Pancreas (tissue), 10 donors: ENCODE measurements at regions not wholly inside any gene's neighbourhood (a gene's known extent, or its start where the extent isn't known, plus 50 kb on each side); places are given as distances from the start of the nearest gene placed in this dataset.

Experiments used
- ATAC-seq, 4 donors: fragments of 200-7000 bp; cut with Tn5 transposase; one replicate each; pipeline versions ENCODE4 v1.8.0 to v1.9.1; 2020; ENCODE audit warnings: mild to moderate bottlenecking in 4 of 4, moderate library complexity in 4 of 4
- DNase-seq, 6 donors: peaks; one replicate each; pipeline ENCODE4 v3.0.0-alpha.2; 2020
- FAIRE-seq: peaks from 2 replicates; lab custom pipeline; 2012; peaks lifted over from hg19 to GRCh38; lab: Jason Lieb, UNC
- H3K27ac ChIP-seq, 4 donors: fragments of 200-600 bp; sonication (generic); 1 replicate in 3 of 4; 2 replicates in 1 of 4; pipeline versions ENCODE4 v1.5.0 to v1.8.0; 2020
- H3K27me3 ChIP-seq, 4 donors: fragments of 200-600 bp; one replicate each; pipeline ENCODE4 v1.8.0; 2021
- H3K36me3 ChIP-seq, 3 donors: fragments of 200-600 bp; sonication (generic) in 1 of 3; one replicate each; pipeline versions ENCODE4 v1.5.0 to v1.8.0; 2020 to 2021
- H3K4me1 ChIP-seq, 3 donors: fragments of 200-600 bp; one replicate each; pipeline ENCODE4 v1.8.0; 2021
- H3K4me3 ChIP-seq, 4 donors: fragments of 200-600 bp; sonication (generic) in 2 of 4; one replicate each; pipeline versions ENCODE4 v1.5.0 to v1.8.0; 2020 to 2021
- H3K9me3 ChIP-seq, 4 donors: fragments of 200-600 bp; one replicate each; pipeline ENCODE4 v1.8.0; 2021
- WGBS, 2 donors: extraction: QIAGEN DNeasy Blood & Tissue Kit; methylation state at CpG; one replicate each; pipeline ENCODE4 v1.1.7; 2013; 5-methylcytosine and 5-hydroxymethylcytosine counted together
- intact Hi-C, 3 donors: fragments of 100-400 bp; cut with DNase I; formaldehyde crosslinking; loops; one replicate each; pipeline versions ENCODE4 v1.11.1 to v1.14.2; 2022
- TF ChIP-seq, protein P1 (sequence below), 4 donors: fragments of 200-600 bp; sonication (generic) in 3 of 4; IDR thresholded peaks; one replicate each; pipeline versions ENCODE4 v1.5.0 to v1.8.0; 2021; ENCODE audit warnings: antibody characterized with exemption in 4 of 4
- donor health status: healthy with polysubstance abuse.
- donor health status: DM: no; HTN: no; CAD: no; lungs with moderate emphysema.
- donor health status: DM: no; HTN: no; CAD: no.
- donor health status: control.
- donor health status: control.
- donor health status: Bipolar disorder and iron deficiency.
- donor health status: DM: yes; HTN: yes; CAD: no.
- donor health status: DM: no; HTN: no; CAD: no.
- donor health status: DM: no; HTN: no; CAD: no.
- donor health status: DM: yes; HTN: yes; CAD: no.

DNA sequence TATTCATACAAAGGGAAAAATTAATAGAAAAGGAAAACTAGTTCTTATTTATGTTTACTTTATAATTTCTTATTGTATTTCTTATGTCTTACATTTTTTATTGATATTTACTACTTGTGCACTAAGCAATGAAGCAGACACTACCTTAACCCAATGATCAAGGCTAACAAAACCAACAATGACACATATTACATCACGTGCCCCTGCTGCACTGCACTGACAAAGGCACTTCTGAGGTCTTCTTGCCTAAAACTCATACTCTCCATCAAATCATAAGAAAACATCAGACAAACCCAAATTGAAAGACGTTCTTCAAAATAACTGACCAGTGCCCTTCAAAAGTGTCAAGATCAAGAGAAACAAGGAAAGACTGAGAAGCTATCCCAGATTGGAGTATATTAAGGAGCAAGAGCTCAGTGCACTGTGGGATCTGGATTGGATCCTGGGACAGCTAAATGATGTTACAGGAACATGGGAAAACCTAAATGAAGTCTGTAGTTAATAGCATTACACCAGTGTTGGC, 230.9 kb downstream of the AUH start:
- Histone ChIP-seq H3K9me3 (no peaks in the 10 kb centered on the region), H3K36me3 (no peaks in the 10 kb centered on the region), H3K4me3 (no peak overlapping the region), H3K27me3 (no peaks in the 10 kb centered on the region), H3K4me1 (no peaks in the 10 kb centered on the region), H3K27ac (no peak overlapping the region)
- FAIRE-seq (no peak), ATAC-seq (no peak), DNase-seq (no peak)
- intact Hi-C loops, result no loop called here
- TF ChIP-seq, protein P1, sequence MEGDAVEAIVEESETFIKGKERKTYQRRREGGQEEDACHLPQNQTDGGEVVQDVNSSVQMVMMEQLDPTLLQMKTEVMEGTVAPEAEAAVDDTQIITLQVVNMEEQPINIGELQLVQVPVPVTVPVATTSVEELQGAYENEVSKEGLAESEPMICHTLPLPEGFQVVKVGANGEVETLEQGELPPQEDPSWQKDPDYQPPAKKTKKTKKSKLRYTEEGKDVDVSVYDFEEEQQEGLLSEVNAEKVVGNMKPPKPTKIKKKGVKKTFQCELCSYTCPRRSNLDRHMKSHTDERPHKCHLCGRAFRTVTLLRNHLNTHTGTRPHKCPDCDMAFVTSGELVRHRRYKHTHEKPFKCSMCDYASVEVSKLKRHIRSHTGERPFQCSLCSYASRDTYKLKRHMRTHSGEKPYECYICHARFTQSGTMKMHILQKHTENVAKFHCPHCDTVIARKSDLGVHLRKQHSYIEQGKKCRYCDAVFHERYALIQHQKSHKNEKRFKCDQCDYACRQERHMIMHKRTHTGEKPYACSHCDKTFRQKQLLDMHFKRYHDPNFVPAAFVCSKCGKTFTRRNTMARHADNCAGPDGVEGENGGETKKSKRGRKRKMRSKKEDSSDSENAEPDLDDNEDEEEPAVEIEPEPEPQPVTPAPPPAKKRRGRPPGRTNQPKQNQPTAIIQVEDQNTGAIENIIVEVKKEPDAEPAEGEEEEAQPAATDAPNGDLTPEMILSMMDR (IDR thresholded peaks at IDR 0.05), result no peak
- WGBS, 2 donors, result 63 to 81% methylated on average over 2 of the region's 2 CpGs

DNA sequence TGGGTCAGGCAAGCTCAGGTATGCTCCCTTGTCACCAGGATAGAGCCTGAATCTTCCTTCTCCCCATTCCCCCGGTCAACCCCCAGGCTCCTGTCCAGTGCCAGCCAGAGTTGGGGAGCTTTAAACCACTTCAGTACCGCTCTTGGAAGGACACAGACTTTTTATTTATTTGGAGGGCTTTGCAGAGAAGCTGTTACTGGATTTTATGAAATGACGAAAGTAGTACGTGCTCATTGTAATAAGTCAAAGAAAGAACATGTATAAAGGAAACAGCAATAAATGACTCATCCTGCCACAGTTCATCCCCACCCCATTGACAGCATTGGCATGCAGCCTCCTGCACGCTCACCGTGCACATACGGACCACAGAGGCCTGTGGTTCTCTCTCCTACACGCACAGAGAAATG, 230.3 kb downstream of the AUH start:
- DNase-seq (no peak), FAIRE-seq (no peak), ATAC-seq (peak in 2 of 4 donors; percentile 51 to 84)
- TF ChIP-seq, protein P1 (IDR thresholded peaks at IDR 0.05), result no peak
- WGBS, 2 donors, result 88 to 89% methylated on average over 8 of the region's 8 CpGs
- Histone ChIP-seq H3K4me1 (no peaks in the 10 kb centered on the region), H3K36me3 (no peaks in the 10 kb centered on the region), H3K27ac (no peak overlapping the region), H3K9me3 (no peaks in the 10 kb centered on the region), H3K4me3 (no peak overlapping the region), H3K27me3 (no peaks in the 10 kb centered on the region)
- intact Hi-C loops, result no loop called here

DNA sequence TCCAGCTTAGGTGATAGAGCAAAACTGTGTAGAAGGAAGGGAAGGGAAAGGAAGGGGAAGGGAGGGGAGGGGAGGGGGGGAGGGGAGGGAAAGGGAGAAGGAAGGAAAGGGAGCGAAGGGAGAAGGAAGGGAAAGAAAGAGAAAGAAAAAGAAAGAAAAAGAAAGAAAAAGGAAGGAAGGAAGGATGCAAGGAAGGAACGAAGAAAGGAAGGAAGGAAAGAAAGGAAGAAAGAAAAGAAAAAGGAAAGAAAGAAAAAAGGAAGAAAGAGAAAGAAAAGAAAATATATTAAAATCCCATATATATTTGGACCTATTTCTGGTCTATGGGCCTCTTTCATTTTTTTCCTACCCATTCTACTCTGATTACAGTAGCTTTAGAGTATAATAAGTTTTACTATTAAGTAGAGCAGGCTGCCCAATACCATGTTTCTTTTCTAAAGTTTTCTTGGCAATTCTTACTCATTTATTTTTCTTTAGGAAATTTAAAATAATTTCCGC, 229.1 kb downstream of the AUH start:
- H3K36me3 ChIP-seq, result no peaks in the 10 kb centered on the region
- TF ChIP-seq, protein P1 (IDR thresholded peaks at IDR 0.05), result no peak
- no peak overlapping the region for H3K4me3 ChIP-seq
- H3K9me3 ChIP-seq, result no peaks in the 10 kb centered on the region
- DNase-seq (no peak), ATAC-seq (no peak), FAIRE-seq (no peak)
- 90 to 93% methylated on average over 3 of the region's 3 CpGs for WGBS, 2 donors
- H3K27me3 ChIP-seq, result no peaks in the 10 kb centered on the region
- no peak overlapping the region for H3K27ac ChIP-seq
- no peaks in the 10 kb centered on the region for H3K4me1 ChIP-seq
- intact Hi-C loops, result no loop called here

DNA sequence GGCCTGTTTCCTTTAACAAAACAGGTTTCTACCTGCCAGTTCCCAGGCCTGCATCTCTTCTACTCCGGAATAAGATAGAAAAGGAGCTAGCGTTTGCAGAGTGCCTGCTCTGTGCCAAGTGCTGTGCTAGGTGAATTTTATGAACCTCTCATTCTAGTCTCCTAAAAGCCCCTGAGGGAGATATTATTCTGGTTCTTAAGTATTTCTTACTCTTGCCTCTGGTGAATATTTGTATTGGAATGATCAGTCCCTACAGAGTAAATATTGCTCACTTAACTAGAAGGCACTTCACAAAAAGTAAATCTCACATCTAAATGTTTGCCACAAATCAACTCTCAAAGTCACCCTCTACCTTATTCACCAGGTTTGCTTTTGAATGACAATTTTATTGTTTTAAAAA, 227.1 kb downstream of the AUH start:
- no peak for ATAC-seq
- no peak for FAIRE-seq
- H3K4me3 ChIP-seq, result no peak overlapping the region
- H3K9me3 ChIP-seq, result no peaks in the 10 kb centered on the region
- no peaks in the 10 kb centered on the region for H3K27me3 ChIP-seq
- intact Hi-C loops, result no loop called here
- no peak for DNase-seq
- WGBS, 2 donors, result 80 to 83% methylated on average over 2 of the region's 2 CpGs
- TF ChIP-seq, protein P1 (IDR thresholded peaks at IDR 0.05), result no peak
- H3K36me3 ChIP-seq, result no peaks in the 10 kb centered on the region
- no peaks in the 10 kb centered on the region for H3K4me1 ChIP-seq
- no peak overlapping the region for H3K27ac ChIP-seq

DNA sequence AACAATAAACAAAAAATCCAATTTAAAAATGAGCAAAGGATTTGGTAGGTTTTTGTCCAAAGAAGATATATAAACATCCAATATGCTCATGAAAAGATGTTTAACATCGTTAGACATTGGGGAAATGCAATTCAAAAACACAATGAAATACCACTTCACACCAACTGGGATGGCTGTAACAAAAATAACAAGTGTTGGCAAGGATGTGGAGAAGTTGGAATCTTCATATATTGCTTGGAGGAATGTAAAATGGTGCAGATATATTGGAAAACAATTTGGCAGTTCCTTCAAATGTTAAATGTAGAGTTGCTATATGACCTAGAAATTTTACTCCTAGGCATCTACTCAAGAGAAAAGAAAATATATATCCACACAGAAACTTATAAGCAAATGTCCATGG, 224.3 kb downstream of the AUH start:
- no peaks in the 10 kb centered on the region for H3K27me3 ChIP-seq
- intact Hi-C loops, result no loop called here
- H3K9me3 ChIP-seq, result no peaks in the 10 kb centered on the region
- DNase-seq, result no peak
- no peak for ATAC-seq
- no peaks in the 10 kb centered on the region for H3K36me3 ChIP-seq
- TF ChIP-seq, protein P1 (IDR thresholded peaks at IDR 0.05), result no peak
- no peak overlapping the region for H3K4me3 ChIP-seq
- H3K4me1 ChIP-seq, result no peaks in the 10 kb centered on the region
- 78 to 85% methylated on average over 1 of the region's 1 CpG for WGBS, 2 donors
- H3K27ac ChIP-seq, result no peak overlapping the region
- no peak for FAIRE-seq
